ENCODE measurements at regions not wholly inside any gene's neighbourhood (a gene's known extent, or its start where the extent isn't known, plus 50 kb on each side); places are given as distances from the start of the nearest gene placed in this dataset.

DNA sequence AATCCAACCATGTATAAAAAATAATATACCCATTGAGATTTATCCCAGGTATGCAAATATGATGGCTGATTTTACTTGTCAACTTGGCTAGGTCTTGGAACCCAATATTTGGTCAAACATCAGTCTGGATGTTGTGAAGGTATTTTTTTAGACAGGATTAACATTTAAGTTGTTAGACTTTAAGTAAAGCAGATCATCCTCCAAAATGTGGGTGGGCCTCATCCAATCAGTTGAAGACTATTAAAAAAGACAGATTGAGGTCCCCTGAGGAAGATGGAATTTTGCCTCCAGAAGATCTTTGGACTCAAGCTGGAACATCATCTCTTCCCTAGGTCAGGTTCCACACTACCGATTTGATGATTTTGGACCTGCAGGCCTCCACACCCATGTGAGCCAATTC is 271.2 kb downstream of the TMEM121 start:
- Histone ChIP-seq H3K27ac (no peak overlapping the region), H3K4me3 (ENCODE audit: low read depth, low read length) (no peak overlapping the region), H3K27me3 (replicated peaks) (no peaks in the 10 kb centered on the region), H3K36me3 (replicated peaks) (no peaks in the 10 kb centered on the region)
- no peak for DNase-seq
- TF ChIP-seq, protein P1, sequence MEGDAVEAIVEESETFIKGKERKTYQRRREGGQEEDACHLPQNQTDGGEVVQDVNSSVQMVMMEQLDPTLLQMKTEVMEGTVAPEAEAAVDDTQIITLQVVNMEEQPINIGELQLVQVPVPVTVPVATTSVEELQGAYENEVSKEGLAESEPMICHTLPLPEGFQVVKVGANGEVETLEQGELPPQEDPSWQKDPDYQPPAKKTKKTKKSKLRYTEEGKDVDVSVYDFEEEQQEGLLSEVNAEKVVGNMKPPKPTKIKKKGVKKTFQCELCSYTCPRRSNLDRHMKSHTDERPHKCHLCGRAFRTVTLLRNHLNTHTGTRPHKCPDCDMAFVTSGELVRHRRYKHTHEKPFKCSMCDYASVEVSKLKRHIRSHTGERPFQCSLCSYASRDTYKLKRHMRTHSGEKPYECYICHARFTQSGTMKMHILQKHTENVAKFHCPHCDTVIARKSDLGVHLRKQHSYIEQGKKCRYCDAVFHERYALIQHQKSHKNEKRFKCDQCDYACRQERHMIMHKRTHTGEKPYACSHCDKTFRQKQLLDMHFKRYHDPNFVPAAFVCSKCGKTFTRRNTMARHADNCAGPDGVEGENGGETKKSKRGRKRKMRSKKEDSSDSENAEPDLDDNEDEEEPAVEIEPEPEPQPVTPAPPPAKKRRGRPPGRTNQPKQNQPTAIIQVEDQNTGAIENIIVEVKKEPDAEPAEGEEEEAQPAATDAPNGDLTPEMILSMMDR (IDR thresholded peaks at IDR 0.05; ENCODE audit: low read depth, low read length, missing control alignments) = no peak
- in situ Hi-C loops (cut with HindIII; ENCODE audit: low pct_ligation_motif_present, low sequenced_read_pairs) = no loop called here

DNA sequence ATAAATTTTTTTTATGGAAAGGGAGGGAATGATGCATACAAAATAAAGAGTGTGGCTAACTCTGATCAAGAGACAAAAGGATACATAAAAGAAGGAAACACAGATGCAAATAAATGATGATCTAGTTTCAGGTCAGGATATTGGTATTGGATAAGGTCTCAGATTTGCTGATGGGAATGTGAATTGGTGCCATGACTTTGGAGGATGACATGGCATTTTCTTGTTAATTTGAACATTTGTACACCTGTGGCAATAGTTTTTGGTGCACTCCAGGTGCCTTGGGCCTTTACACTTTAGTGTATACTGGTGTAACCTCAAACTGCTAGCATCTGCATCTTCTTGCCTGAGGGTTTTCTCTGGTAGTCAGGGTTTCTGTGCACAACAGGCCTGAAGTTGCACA is 279.3 kb downstream of the TMEM121 start:
- Histone ChIP-seq H3K36me3 (replicated peaks) (no peaks in the 10 kb centered on the region), H3K27me3 (replicated peaks) (no peaks in the 10 kb centered on the region), H3K27ac (no peak overlapping the region), H3K4me3 (ENCODE audit: low read depth, low read length) (no peak overlapping the region)
- in situ Hi-C loops (cut with HindIII; ENCODE audit: low pct_ligation_motif_present, low sequenced_read_pairs) = no loop called here
- no peak for DNase-seq
- TF ChIP-seq, protein P1 (IDR thresholded peaks at IDR 0.05; ENCODE audit: low read depth, low read length, missing control alignments) = no peak

DNA sequence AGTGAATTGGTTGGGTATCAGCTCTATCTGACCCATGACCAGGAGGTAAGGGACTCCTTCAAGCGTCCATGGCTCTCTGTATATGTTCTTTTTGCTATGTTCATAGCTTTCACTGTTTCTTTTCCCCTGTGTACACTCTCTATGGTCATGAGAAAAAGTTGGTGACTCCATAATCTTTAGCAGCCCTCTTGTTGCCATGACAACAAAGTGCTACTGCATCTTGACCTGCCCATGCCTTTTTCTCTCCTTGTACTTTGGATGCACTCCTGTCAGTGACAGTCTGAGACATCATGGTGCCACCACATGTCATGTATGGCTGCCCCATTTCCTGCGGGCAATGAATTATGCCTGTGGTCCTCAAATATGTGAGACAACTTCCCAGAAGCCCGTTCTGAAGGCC is 280.2 kb downstream of the TMEM121 start:
- H3K27me3 ChIP-seq (replicated peaks) = no peaks in the 10 kb centered on the region
- H3K27ac ChIP-seq = no peak overlapping the region
- in situ Hi-C loops (cut with HindIII; ENCODE audit: low pct_ligation_motif_present, low sequenced_read_pairs) = no loop called here
- TF ChIP-seq, protein P1 (IDR thresholded peaks at IDR 0.05; ENCODE audit: low read depth, low read length, missing control alignments) = no peak
- no peak for DNase-seq
- no peak overlapping the region for H3K4me3 ChIP-seq (ENCODE audit: low read depth, low read length)
- H3K36me3 ChIP-seq (replicated peaks) = no peaks in the 10 kb centered on the region

DNA sequence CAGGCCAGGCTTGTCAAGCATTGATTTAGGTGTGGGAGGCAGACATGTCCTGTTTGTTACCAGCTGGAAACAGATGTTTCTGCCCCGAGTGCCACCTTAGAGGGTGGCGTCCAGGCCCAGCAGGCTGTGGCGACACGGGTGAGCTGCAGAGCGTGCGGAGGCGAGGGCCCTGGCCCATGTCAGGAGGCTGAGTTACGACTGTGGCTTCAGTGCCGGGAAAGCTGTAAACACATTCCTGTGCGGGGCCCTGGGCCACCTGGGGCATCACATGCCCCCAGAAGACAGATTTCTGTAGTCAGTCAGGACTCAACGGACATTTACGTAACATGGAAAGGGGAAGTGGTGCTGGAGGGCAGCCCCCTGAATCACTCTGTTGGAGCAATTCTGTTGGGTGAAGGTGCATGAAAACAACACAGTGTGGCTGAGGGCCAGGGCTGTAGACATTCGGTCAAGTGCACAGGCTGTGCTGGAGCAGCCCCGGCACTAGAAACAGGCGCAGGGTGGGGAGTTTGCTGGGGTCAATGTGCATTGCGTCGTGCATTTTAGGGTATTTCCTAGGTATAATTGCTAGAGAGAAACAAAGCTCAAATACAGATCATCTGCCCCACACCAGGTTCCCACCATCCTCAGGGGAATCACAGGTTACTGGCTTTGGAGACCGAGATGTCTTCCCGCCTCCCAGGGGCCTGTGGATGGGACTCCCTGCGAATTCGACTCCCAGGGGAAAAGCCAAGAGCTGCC is 291.8 kb downstream of the TMEM121 start:
- TF ChIP-seq, protein P1 (IDR thresholded peaks at IDR 0.05; ENCODE audit: low read depth, low read length, missing control alignments) = no peak
- no peaks in the 10 kb centered on the region for H3K27me3 ChIP-seq (replicated peaks)
- H3K36me3 ChIP-seq (replicated peaks) = no peaks in the 10 kb centered on the region
- DNase-seq = no peak
- H3K27ac ChIP-seq = no peak overlapping the region
- in situ Hi-C loops (cut with HindIII; ENCODE audit: low pct_ligation_motif_present, low sequenced_read_pairs) = no loop called here
- H3K4me3 ChIP-seq (ENCODE audit: low read depth, low read length) = no peak overlapping the region

DNA sequence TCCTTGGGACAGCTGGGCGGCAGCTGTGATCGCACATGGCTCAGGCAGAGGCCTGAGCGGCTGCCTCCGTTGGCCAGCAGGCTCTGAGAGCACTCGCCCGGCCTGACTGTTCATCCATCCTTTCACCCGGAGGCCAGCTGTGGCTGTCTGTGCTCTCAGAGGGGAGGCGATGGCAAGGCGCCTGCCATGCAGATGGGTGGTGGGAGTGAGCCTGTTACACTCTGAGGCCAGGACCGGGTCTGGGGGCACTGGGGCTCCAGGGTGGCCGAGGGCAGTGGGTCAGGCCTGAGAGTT is 292.3 kb downstream of the TMEM121 start:
- no peak overlapping the region for H3K4me3 ChIP-seq (ENCODE audit: low read depth, low read length)
- TF ChIP-seq, protein P1 (IDR thresholded peaks at IDR 0.05; ENCODE audit: low read depth, low read length, missing control alignments) = no peak
- H3K27me3 ChIP-seq (replicated peaks) = no peaks in the 10 kb centered on the region
- no peak overlapping the region for H3K27ac ChIP-seq
- in situ Hi-C loops (cut with HindIII; ENCODE audit: low pct_ligation_motif_present, low sequenced_read_pairs) = no loop called here
- H3K36me3 ChIP-seq (replicated peaks) = no peaks in the 10 kb centered on the region
- DNase-seq = no peak

DNA sequence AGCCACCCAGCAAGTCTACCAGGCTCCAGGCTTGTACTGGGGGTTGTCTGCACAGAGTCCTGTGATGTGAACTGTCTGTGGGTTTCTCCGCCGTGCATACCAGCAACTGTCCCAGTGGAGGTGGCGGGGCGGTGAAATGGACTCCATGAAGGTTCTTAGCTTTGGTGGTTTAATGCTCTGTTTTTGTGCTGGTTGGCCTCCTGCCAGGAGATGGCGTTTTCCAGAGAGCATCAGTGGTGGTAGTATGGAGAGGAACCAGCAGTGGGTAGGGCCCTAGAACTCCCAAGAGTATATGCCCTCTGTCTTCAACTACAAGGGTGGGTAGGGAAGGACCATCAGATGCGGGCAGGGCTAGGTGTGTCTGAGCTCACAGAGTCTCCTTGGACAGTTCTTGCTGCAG is 303.8 kb downstream of the TMEM121 start:
- in situ Hi-C loops (cut with HindIII; ENCODE audit: low pct_ligation_motif_present, low sequenced_read_pairs) = no loop called here
- no peak for DNase-seq
- TF ChIP-seq, protein P1 (IDR thresholded peaks at IDR 0.05; ENCODE audit: low read depth, low read length, missing control alignments) = no peak
- H3K27me3 ChIP-seq (replicated peaks) = no peaks in the 10 kb centered on the region
- no peak overlapping the region for H3K4me3 ChIP-seq (ENCODE audit: low read depth, low read length)
- H3K27ac ChIP-seq = no peak overlapping the region
- H3K36me3 ChIP-seq (replicated peaks) = no peaks in the 10 kb centered on the region

All from brain microvascular endothelial cell (primary cell).